Hematopoietic multipotent progenitor cell treated with erythropoietin and hydrocortisone succinate and interleukin-3 and kit ligand, for 6 days (in vitro differentiated cells): ENCODE measurements at regions not wholly inside any gene's neighbourhood (a gene's known extent, or its start where the extent isn't known, plus 50 kb on each side); places are given as distances from the start of the nearest gene placed in this dataset.
"Not testable (repeated sequence)": the region's sequence is repeated elsewhere in the genome, so short reads cannot be mapped to it uniquely, and the experiment has no call there.

Experiments used
- DNase-seq: peaks from one replicate; pipeline ENCODE4 v3.0.0-alpha.2; 2015

DNA sequence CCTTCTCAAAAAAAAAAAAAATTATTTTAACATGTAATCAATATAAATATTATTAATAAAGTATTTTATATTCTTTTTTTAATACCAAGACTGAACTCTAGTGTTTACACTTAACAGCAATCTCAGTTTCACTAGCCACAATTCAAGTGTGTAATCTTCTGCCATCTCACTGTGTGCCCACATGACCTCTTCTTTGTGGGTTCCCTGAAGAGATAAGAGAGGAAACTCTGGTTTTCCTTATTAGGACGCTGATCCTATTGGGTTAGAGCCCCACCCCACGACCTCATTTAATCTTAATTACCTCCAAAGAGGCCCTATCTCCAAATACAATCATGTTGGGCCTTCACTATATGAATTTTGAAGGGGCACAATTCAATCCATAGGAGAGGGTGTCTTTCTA is 177.6 kb downstream of the STK31 start:
- no peak for DNase-seq

DNA sequence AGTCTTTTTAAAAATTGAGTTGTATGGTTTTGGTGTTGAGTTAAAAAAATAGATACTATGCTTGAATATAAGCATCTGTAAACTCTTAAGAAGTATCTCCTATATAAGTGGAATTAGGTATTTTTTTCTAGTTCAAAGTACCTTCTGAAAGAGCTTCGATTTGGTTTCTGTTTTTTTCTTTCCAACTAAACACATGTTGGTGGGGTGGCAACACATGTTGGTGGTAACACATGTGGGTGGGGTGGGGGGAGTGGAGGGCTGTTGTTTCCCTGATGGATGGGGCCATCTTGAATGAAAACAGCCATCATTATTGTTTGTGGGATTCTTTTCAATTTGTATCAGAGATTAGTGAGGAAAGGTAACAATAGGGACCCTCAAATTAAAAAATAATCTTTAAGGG is 178.9 kb downstream of the STK31 start:
- no peak for DNase-seq

DNA sequence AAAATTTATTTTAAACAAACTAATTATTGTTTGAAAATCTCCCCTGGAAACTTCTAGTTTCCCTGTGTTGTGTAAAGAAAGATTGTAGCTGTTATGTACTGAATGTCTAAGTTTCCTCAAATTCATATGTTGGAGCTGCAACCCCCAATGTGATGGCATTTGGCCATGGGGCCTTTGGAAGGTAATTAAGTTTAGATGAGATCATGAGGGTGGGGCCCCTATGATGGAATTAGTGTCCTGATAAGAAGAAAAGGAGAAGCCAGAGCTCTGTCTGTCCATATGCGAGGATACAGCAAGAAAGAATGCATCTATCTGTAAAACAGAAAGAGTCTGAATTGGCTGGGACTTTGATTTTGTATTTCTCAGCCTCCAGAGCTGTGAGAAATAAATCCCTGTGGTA is 179.5 kb downstream of the STK31 start:
- DNase-seq, result no peak

DNA sequence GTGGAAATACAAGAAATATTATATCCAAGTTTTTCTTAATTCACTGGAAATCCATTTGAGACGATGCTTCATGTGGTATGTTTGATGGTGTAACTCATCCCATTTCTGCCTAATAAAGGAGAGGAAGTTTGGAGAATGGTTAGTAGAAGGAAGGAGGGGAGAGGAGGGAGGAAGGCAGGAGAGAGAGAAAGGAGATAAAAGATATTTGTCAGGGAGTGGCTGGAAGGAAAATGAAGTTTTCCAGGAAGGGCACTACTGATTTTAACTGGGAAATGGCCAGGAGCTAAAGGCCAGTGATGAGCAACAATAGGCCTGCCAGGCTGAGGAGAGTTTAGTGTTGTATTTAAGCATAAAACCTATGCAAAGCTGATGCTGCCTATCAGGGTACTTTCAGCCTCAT is 182.0 kb downstream of the STK31 start:
- DNase-seq, result no peak

DNA sequence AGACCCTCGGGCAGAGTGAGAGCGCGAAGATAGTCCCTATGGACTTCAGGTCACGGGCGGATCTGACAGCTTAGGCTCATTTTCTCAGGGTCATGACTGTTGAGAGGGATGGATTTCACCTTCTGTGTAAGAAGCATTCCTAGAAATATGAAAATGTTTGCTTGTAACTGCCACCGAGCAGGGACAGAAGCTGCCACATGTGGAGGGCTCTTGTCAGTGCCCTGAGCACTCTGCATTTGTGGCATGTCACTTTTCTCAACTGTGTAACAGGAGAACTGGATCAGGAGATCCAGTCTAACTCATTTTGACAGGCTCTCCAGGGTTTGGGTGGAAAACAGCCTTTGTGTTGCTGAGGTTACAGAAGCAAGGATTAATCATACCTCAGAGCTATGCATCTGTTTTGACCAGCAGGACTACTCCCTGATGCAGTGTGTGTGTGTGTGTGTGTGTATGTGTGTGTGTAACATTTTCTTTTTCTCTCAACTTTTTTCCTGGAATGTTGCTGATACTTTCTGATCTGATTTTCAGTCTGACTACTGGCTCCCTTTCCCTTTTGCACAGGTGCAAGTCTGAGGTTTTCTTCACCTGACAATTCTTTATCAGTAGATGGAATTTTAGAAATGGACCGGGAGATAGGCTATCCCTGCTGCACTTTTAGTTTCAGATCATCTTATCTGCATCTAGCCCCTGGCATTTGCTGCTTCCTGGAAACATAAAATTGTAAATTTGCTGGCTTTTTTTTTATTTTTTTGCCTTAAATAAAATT is 183.3 kb downstream of the STK31 start:
- no peak for DNase-seq

DNA sequence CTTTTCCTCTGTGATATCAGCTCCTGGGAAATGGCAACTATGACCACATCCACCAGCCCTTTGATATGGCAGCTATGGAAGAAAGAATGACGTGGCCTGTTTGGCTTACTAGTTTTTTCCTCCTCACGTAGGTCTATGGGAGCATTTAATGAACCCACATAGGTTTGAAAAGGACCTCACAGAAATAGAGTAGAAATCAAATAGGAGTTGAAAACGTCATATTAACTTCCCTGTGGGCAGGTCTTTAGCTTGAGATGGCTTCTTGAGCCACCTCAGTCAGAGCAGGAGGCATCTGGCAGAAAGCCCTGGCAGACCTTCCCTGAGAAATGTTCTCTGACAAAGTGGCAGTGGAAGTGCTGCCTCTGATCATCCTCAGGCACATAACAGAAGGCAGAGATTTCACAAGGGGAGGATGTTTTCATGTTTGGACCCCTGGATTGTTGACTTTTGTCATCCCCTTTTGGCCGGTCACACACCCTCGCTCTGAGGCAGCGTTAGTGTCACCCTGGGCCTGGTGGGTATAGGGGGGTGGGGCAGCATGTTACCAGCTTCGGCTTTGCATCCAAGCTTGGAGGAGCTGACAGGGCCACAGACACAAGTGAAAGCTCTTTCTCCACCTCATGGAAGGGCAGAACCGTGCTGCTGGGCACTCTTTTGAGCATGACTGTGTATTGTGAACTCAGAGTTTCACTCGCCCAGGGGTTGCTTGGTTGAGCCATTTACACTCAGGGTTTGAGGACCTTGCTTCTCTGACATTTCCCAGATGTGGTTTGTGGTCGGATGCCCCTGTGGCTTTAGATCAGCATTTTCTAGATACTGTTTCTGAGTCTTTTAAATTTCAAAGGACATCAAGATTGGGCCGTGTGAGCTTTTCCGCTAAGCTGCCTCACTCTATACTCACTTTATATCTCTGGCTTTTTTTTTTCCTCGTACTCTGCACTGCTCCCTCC is 184.2 kb downstream of the STK31 start:
- peak; percentile 49 for DNase-seq

DNA sequence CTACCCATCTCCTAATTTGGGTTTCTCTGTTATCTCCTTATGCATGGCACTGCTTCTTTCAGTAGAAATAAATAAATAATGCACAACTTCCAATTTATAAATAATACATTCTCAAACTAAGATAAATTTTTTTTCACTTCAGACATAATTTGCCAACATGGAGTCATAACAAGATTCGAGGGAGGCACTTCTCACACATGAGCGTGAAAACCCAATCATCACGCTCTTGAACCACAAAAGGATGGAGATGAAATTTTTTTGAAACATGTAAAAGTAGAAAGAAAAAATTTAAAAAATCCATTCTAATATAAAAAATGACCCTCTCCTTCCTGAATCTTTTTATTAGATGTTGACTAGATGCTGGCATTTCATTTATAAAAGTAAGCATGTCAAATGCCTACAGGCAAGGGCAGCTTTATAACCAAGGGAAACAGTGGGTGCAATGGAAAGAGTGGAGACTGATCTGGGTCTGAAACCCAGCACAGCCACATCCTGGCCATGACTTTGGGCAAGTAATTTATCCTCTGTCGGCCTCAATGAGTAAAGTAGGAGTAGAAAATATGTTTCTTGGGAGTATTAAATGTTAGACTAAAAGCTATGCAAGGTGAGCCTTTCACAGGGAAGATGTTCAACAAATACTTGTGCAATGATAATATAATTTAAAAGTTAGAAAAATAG is 185.0 kb downstream of the STK31 start:
- DNase-seq, result no peak

DNA sequence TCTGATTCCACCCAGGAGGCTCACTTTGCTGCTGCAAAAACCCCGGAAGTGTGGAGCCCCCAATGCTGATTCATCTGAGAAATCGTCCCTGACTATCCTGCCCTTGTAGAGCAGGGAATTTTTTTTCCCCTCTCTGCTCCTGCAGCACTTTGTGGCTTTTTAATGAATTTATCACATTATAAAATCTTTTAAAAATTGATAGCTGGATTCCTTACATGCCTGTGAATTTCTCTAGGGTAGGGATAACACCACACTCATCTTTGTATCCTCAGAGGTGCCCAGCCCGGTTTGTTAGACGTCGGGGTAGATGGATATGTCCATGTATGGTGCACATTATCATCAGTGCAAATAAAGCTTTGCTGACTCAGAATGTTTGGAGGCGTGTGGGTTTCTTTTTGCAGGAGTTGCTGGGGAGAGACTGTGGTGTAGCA is 185.7 kb downstream of the STK31 start:
- no peak for DNase-seq

DNA sequence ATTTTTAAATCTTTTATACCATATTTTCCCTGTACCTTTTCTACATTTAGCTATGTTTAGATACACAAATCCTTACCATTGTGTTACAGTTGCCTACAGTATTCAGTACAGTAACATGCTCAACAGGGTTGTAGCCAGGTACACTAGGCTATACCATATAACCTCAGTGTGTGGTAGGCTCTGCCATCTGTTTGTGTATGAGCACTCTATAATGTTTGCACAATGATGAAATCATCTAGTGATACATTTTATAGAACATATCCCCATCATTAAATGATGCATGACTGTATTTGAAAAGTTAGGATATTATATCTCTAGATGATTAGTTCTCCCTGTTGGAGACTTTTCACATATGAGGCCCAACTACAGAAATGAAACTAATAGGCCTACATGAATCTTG is 188.6 kb downstream of the STK31 start:
- DNase-seq, result no peak

DNA sequence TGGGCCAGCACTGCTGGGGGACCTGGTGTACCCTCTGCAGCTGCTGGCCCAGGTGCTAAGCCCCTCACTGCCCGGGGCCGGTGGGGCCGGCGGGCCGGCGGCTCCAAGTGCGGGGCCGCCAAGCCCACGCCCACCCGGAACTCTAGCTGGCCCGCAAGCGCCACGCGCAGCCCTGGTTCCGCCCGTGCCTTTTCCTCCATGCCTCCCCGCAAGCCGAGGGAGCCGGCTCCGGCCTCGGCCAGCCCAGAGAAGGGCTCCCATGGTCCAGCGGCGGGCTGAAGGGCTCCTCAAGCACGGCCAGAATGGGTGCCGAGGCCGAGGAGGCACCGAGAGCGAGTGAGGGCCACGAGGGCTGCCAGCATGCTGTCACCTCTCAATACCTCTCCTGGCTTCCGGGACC is 194.9 kb downstream of the STK31 start:
- DNase-seq, result not testable (repeated sequence)

DNA sequence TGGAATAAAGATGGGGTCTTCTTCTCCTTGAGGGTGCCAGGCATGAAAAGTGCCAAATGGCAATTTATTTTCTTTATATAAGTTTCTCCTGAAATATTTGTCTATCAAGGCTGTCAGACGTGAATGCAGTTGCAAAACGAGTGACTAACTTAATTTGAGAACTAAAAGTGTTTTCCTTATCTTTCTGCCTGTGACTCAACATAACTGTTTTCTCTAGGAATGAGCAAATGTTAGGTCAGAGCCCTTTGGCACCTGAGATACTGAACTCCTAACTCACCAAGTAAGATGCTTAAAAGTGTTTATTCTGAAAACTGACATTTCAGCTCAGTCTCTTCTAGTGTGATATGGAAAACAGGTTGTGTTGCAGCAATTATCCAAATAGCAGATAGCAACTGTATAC is 197.0 kb downstream of the STK31 start:
- no peak for DNase-seq

DNA sequence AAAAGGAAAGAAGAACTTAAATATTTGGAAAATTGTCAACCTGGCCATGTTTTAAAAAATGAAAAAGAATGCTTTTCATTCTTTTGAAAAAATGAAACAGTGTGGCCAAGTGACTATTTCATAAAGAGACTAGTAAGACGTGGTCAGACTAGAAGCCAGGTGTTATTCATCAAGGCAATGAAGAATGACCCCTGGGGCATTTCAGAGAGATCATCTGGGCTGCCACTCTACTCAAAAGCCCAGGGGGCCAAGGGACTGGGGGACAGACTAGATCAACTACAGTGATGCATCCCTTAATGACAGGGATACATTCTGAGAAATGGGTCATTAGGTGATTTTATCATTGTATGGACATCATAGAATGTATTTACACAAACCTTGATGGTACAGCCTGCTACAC is 199.4 kb downstream of the STK31 start:
- no peak for DNase-seq

DNA sequence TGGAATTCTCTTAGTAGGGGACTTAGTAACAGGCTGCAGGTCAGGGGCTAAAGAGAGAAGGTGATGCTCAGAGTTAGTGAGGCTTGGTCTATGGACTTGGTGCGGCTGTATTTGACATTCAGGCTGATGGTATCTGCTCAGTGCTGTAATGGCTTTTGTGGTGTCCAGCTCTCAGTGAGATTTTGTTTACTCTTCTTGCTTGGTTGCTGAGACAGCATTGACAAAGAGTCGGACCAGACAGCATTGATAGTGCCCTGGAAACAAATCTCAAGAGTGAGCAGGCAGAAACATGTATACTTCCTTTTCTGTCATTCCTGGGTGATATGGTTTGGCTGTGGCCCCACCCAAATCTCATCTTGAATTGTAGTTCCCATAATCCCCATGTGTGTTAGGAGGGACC is 202.0 kb downstream of the STK31 start:
- DNase-seq, result no peak

DNA sequence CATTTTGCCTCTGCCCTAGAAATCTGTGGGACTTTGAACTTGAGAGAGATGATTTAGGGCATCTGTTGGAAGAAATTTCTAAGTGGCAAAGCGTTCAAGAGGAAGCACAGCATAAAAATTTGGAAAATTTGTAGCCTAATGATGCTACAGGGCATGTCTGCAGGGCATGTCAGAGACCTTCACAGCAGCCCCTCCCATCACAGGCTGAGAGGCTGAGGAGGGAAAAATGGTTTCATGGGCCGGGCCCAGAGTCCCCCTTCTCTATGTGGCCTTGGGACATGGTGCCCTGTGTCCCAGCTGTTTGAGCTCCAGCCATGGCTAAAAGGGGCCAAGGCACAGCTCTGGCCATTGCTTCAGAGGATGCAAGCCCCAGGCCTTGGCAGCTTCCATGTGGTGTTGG is 203.0 kb downstream of the STK31 start:
- DNase-seq, result no peak

DNA sequence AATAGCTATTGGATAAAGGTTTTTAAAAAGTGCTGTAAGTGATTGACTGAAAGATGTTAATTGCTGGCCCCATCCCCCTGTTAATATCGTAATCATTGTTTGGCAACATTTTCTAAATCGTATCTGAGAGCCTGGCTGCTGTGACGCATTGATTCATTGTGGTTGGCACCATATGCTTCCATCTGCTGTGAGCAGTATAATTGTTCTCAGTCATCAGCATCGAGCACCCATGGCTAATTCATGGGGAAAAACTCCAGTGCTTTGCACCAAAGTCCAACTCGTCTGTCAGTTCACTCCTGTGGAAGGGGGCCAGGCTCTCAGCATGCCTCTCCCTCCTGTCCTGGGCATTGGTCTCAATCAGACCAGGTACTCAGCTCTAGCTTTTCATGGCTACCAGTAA is 205.2 kb downstream of the STK31 start:
- no peak for DNase-seq

DNA sequence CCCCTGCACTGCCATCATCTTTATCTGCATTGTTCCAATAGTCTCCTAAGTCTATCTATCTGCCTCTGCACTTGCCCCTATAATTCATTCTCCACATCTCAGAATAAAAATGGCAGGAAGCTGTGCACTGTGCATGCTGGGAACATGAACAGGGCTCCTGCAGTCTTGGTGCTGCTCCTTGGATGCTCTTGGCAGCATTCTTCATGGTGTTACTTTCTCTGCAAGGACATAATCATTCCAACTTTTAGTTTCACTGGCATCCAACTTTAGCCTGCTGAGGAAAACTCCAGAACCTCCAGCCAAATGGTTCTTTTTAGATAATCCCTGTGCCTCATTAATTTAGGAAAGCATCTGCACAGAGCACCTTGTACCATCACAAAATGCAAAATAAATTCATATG is 208.3 kb downstream of the STK31 start:
- DNase-seq, result no peak

DNA sequence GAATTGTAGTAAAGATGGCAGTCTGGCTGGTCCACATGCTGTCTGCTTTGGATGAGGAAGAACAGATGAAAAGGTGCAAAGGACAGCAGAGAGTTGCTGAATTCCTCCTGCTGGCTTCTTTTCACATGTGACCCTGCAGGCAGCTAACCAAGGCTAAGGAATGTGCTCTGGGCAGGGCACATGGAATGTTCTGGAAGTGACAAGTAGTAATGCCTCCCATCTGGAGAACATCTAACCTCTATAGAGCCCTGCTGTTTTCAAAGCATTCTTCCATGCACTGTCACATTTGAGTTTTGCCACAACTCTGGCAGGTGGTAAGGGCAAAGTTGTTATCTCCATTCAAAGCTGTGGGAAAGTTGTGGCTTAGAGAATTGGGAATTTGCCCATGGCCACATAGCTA is 208.8 kb downstream of the STK31 start:
- no peak for DNase-seq

DNA sequence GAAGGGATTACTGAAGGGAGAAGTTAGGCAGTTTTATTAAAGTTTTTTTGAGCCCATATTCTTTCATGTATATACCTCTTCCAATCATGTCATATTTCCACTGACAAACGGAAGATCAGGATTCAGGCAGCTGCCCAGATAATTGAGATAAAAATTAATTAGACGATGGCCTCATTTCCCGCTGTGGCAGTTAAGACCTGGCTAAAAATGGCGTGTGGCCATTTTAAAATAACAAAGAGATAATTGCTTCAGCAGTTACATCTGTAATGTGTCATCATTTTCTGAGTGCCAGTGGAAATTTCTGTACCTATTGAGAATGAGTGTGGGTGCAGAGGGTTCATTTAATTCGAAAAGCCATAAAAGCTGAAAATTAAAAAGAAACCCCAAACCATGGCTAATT is 215.1 kb downstream of the STK31 start:
- no peak for DNase-seq

DNA sequence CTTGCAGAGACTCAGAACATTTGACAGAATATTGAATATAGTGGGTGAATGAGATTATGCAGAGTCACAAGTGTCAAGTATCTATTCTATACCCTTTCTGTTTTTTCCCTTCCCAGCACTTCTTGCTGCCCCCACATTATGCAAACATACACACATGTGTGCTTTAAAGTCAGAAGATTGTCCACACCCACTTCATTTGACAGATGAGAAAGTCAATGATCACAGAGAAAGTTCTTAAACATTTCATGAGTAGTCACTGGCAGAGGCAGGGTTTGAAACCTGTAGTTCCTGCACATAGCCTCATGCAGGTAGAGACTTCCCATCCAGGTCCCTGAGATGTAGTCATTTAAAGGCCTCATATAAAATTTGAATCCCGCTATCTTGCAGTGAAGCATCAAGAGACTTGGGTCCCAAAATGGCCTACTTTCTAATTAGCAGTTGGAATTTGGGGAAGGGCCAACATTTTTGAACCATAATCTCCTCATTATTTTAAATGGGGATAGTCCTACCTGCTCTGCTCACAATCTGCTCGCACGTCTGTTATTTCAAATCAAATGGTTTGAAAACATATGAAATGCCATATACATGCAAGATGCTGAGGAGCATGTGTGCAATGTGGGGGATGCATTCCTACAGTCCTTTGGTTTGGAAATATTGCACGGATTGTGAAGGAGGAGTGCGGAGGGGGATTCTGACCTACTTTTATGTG is 217.8 kb downstream of the STK31 start:
- no peak for DNase-seq

DNA sequence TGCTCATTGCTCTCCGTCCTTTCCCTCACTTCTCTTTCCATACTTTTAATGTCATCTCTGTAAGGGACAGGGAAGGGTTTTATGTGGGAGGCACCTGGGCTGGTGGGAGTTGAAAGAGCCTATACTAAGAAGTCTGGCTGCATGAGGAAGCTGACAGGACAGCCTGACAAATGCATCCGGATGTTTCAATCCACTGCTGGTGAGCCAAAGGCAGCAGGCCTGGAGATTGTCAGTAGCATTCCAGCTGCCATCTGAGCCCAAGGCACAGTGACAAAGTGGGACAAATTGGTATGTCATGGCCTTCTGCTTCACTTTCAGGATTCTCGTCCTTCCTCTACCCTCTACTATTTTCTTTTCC is 218.4 kb downstream of the STK31 start:
- no peak for DNase-seq

DNA sequence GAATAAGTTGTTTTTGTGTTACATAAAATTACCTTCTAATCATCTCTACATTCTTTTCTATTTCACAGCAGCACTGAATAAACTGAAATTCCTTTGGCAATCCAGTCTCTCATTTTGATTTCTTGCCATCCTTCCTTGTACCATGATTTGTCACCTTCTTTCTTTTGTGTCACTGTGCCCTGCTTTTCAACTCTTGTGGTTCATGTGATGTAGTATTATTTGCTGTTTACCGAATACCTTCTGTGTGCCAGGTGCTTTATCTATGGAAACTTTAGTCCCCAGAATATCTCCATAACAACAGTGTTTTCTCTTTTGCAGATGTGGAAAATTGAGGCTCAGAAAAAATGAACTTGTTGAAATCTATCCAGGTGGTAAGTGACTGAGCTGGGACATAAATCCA is 220.3 kb downstream of the STK31 start:
- DNase-seq, result no peak

DNA sequence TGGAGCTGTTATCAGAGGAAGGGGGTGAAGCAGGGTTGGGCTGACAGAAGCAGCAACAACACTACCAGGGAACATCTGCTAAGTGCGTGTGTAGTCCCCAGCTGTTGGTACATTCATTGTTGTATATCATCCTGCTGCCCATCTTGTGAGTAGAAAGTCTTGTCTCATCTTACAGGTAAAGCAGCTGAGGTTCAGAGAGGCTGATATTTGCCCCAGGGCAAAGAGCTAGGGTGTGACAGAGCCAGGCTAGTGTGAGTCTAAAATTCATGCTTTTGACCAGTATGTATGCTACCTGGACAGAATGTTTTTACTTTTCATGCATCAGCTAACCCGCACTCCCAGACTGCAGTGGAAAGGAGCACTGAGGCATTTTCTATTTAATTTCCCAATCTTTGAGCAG is 221.6 kb downstream of the STK31 start:
- DNase-seq, result no peak

DNA sequence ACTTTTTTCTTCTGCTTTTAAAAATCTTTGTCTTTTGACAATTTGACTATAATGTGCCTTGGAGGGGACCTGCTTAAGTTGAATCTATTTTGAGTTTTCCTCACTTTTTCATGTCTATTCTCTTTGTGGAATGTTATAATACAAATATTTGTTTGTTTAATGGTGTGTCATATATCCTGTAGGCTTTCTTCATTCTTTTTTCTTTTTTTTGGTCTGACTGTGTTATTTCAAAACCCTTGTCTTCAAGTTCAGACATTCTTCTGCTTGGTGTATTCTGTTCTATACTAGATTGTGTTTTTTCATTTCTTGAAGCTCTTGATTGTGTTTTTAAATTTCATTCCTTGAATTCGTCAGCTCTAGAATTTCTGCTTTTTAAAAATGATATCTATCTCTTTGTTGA is 228.2 kb downstream of the STK31 start:
- no peak for DNase-seq
